Heart left ventricle (tissue), 13 donors: ENCODE measurements at regions not wholly inside any gene's neighbourhood (a gene's known extent, or its start where the extent isn't known, plus 50 kb on each side); places are given as distances from the start of the nearest gene placed in this dataset.

ENCODE experiments used
- POLR2A ChIP-seq, 2 donors: fragments of 450-650 bp; IDR thresholded peaks; one replicate each; pipeline ENCODE4 v1.6.1; 2017; ENCODE audit warnings: antibody characterized with exemption in 2 of 2, mild to moderate bottlenecking in 2 of 2, moderate library complexity in 2 of 2
- TF ChIP-seq, protein P1 (sequence below), 12 donors: fragments of 200-600 bp; sonication (generic) in 4 of 12; IDR thresholded peaks; one replicate each; pipeline versions ENCODE4 v1.5.0 to v1.8.0; 2018 to 2022; ENCODE audit warnings: antibody characterized with exemption in 12 of 12, mild to moderate bottlenecking in 5 of 12
- donor health status: ischemic (EF 13 %, LVEDD 7.1; RV severe dilation, severe dysfunction).
- donor health status: DM: no; HTN: yes; CAD: no.
- donor health status: DM: no; HTN: no; CAD: no.
- donor health status: ischemic (EF 25% LVEDD 6.9; RV normal size, moderate dysfunction).
- donor health status: ischemic (EF 25% LVEDD 5.7; RV mildly dilated, moderate dysfunction).
- donor health status: ischemic (EF 35%, LVEDD 5.7; RV mildly dilated, moderate dysfunction).
- donor health status: nonischemic (EF 11% LVEDD 7.7; RV severe dilation, severe dysfunction).
- donor health status: DM: yes; HTN: yes; CAD: no.
- donor health status: PGD.
- donor health status: ischemic (EF 29% LVEDD 5.4; RV normal size, mild dysfunction).
- donor health status: nonischemic (EF 23%, LVEDD 6.1; RV moderate dilation, normal function).

DNA sequence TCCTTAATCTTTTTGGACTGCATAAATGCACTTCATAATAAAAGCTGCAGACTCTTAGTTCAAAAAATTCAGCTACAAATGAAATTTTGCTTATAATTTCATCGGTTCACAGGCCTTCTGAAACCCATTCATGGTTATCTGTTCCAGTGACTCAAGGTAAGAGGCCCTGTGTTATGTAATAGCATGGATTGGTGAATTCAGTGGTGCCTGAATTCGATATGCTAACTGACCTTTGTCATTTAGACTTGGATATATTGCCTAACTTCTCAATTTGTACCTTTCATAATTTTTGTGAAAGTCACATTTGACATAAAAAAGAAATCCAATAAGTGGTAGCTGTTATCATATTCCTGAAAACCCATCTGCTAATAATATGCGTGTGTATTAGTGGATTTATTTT lies 349.9 kb upstream of the KIRREL3 start:
- TF ChIP-seq, protein P1, sequence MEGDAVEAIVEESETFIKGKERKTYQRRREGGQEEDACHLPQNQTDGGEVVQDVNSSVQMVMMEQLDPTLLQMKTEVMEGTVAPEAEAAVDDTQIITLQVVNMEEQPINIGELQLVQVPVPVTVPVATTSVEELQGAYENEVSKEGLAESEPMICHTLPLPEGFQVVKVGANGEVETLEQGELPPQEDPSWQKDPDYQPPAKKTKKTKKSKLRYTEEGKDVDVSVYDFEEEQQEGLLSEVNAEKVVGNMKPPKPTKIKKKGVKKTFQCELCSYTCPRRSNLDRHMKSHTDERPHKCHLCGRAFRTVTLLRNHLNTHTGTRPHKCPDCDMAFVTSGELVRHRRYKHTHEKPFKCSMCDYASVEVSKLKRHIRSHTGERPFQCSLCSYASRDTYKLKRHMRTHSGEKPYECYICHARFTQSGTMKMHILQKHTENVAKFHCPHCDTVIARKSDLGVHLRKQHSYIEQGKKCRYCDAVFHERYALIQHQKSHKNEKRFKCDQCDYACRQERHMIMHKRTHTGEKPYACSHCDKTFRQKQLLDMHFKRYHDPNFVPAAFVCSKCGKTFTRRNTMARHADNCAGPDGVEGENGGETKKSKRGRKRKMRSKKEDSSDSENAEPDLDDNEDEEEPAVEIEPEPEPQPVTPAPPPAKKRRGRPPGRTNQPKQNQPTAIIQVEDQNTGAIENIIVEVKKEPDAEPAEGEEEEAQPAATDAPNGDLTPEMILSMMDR (IDR thresholded peaks at IDR 0.05), result no peak
- TF ChIP-seq POLR2A (IDR thresholded peaks at IDR 0.05), result no peak
